ENCODE measurements at regions not wholly inside any gene's neighbourhood (a gene's known extent, or its start where the extent isn't known, plus 50 kb on each side); places are given as distances from the start of the nearest gene placed in this dataset.
A peak's percentile ranks its signal among the peaks of the same experiment; 100 is the strongest.

DNA sequence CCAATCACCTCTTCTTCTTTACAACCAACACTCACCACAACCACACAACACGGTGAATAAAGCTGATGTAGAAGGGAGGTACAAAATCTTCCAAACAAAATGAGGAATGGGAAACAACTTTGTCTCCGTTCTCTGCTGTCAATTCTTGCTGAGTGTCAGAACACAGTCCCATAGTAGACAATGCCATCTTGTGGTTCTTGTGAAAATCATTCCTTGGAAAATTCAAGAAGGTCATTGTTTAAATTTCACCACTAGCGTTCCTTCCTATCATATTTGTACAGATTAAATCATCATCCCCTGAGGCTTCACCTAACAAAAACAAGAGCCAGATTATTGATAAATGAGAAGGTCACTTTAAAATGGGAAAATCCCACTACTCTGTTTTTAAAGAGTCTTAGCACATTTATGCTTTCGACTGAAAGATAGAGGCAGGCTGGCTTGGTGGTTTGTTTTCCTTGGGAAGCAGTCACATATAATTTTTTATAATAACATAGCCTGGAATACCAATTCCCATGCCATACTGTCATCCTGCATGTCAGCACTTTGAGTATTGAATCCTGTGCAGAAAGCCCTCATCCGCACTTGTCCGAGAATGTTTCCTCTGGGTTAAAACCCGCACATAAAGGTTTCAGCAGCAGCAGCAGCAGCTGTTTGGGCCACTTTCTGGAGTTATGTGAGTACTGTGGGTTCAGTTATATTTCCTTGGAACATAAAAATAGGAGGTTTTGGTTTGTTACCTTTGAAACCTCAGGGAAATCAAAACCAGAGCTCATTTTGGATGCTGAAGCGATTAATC, 395.0 kb upstream of the SMARCA2 start:
- no peaks in the 10 kb centered on the region for H3K36me3 ChIP-seq (ENCODE audit: control insufficient read depth, insufficient read depth, low read length)
- H3K4me3 ChIP-seq (ENCODE audit: low read length) = no peak overlapping the region
- peaks cover 2% of the 10 kb centered on the region for H3K4me1 ChIP-seq (ENCODE audit: control insufficient read depth, insufficient read depth, low read length)
- peaks cover 5% of the 10 kb centered on the region for H3K9me3 ChIP-seq (replicated peaks; ENCODE audit: control insufficient read depth, low read depth, low read length)
- no peak overlapping the region for H3K27ac ChIP-seq (ENCODE audit: low read length)
- DNase-seq = peak; percentile 80
- H3K27me3 ChIP-seq (ENCODE audit: control insufficient read depth, insufficient read depth, low read length) = no peaks in the 10 kb centered on the region
- 94% methylated on average over 3 of the region's 8 CpGs for WGBS (ENCODE audit: insufficient coverage)

DNA sequence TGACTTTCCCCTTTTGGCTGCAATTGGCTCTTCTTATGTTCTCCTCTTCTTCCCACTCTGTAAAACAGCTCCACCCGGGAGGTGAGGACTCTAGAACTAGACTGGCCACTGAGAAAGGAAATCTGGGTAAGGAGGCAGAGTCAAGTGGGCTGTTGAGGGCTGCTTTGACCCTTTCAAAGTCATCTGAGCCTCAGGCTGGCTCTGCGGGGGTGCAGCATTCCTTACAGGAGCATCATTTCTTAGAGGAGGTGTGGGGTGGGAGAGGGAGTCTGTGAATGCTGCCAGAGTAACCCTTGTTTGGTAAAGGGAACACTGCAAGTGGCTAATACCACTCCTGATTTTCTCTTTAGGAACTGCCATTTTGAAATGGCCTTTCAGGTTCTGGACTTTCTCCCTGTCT, 377.7 kb upstream of the SMARCA2 start:
- no peaks in the 10 kb centered on the region for H3K4me1 ChIP-seq (ENCODE audit: control insufficient read depth, insufficient read depth, low read length)
- no peak overlapping the region for H3K27ac ChIP-seq (ENCODE audit: low read length)
- H3K4me3 ChIP-seq (ENCODE audit: low read length) = no peak overlapping the region
- H3K9me3 ChIP-seq (replicated peaks; ENCODE audit: control insufficient read depth, low read depth, low read length) = no peaks in the 10 kb centered on the region
- H3K27me3 ChIP-seq (ENCODE audit: control insufficient read depth, insufficient read depth, low read length) = no peaks in the 10 kb centered on the region
- DNase-seq = no peak
- 88% methylated on average over 1 of the region's 2 CpGs for WGBS (ENCODE audit: insufficient coverage)
- no peaks in the 10 kb centered on the region for H3K36me3 ChIP-seq (ENCODE audit: control insufficient read depth, insufficient read depth, low read length)

DNA sequence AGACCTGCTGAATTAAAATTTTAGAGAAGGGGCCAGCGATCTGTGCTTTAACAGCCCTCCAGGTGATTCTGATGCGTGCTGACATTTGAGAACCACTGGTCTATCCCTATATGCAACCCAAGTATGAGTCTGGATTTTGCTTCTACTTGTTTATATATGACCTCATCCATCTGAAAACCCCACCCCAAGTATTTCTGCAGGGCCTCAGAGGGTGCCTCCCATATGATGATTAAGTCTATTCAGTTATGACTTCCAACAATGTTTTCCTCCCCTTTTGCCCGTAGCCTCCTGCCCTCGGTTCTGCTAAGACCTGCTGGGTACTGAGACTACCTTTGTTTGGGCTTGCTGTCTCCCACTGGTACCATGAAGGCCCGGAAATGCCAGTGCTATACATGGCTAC, 376.0 kb upstream of the SMARCA2 start:
- WGBS (ENCODE audit: insufficient coverage) = 75% methylated on average over 4 of the region's 5 CpGs
- H3K9me3 ChIP-seq (replicated peaks; ENCODE audit: control insufficient read depth, low read depth, low read length) = no peaks in the 10 kb centered on the region
- H3K36me3 ChIP-seq (ENCODE audit: control insufficient read depth, insufficient read depth, low read length) = no peaks in the 10 kb centered on the region
- no peak for DNase-seq
- H3K4me3 ChIP-seq (ENCODE audit: low read length) = no peak overlapping the region
- no peaks in the 10 kb centered on the region for H3K27me3 ChIP-seq (ENCODE audit: control insufficient read depth, insufficient read depth, low read length)
- no peak overlapping the region for H3K27ac ChIP-seq (ENCODE audit: low read length)
- H3K4me1 ChIP-seq (ENCODE audit: control insufficient read depth, insufficient read depth, low read length) = no peaks in the 10 kb centered on the region

DNA sequence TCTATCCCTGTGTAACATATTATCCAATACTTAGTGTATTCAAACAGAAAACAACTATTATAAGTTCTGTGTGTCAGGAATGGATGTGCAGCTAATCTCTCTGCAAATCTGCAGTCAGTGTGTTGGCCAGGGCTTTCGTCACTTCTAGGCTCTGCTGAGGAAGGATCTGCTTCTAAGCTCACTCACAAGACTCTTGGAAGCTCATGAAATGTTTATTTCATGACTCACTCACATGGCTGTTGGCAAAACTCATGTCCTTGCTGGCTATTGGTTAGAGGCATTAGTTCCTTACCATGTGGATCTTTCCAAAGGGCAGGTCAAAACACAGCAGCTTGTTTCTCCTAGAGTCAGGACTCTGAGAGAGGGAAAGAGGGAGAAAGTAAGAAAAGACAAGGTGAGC, 367.4 kb upstream of the SMARCA2 start:
- Histone ChIP-seq H3K27ac (ENCODE audit: low read length) (no peak overlapping the region), H3K4me1 (ENCODE audit: control insufficient read depth, insufficient read depth, low read length) (no peaks in the 10 kb centered on the region), H3K4me3 (ENCODE audit: low read length) (no peak overlapping the region), H3K36me3 (ENCODE audit: control insufficient read depth, insufficient read depth, low read length) (no peaks in the 10 kb centered on the region), H3K9me3 (replicated peaks; ENCODE audit: control insufficient read depth, low read depth, low read length) (no peaks in the 10 kb centered on the region), H3K27me3 (ENCODE audit: control insufficient read depth, insufficient read depth, low read length) (no peaks in the 10 kb centered on the region)
- peak; percentile 70 for DNase-seq
- 29% methylated on average over 1 of the region's 1 CpG for WGBS (ENCODE audit: insufficient coverage)

DNA sequence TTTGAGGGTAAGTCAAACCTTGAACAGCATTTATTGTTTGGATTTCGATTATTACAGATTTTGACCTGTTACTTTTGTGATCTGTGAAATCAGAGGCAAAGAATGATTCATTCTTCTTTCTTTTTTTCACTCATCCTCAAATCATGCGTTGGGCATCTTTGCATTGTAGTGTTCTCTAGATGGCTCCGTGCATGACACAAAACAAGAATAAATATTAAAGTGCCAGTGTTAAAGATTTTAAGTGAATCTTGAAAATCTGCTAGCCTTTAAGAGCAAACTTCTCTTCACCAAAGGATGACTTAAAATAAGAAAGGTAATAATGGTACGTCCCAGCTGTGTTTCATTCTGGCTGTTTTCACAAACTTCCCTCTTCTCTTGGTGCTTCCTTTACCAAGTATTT, 361.9 kb upstream of the SMARCA2 start:
- H3K9me3 ChIP-seq (replicated peaks; ENCODE audit: control insufficient read depth, low read depth, low read length) = peaks cover 3% of the 10 kb centered on the region
- no peak for DNase-seq
- H3K4me1 ChIP-seq (ENCODE audit: control insufficient read depth, insufficient read depth, low read length) = no peaks in the 10 kb centered on the region
- H3K36me3 ChIP-seq (ENCODE audit: control insufficient read depth, insufficient read depth, low read length) = no peaks in the 10 kb centered on the region
- H3K4me3 ChIP-seq (ENCODE audit: low read length) = no peak overlapping the region
- no peaks in the 10 kb centered on the region for H3K27me3 ChIP-seq (ENCODE audit: control insufficient read depth, insufficient read depth, low read length)
- no CpG with 5 or more reads among the region's 4 CpGs for WGBS (ENCODE audit: insufficient coverage)
- H3K27ac ChIP-seq (ENCODE audit: low read length) = no peak overlapping the region

DNA sequence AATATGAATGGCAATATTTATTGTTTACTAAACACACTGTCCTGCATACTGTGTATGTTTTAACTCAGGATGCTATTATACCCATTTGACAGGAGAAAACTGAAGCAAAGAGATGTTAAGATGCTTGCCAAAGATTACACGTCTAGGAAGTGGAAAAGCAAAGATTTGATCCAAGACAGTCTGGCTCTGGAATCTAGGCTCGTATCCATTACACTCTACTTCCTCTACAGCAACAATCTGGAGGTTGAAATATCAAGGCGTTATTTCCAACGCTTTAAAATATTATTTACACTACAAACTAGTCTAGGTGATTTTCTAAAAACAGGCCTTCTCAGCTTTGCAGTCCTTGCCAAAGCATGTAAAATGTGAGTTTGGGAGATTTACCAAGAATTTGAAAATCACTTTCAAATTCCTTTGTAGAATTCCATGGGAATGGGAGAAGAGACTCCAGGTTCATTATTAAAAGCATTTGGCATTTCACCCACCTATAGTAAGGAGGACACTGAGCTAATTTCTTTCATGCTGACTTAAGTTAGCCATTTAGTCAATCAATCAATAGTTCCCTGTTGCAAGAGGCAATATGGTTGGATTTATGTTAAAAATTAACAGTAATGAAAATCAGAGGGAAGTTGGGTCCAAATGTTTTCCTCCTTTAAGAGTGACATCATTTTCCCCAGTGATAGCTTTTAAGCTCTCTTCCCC, 356.3 kb upstream of the SMARCA2 start:
- no peak overlapping the region for H3K4me3 ChIP-seq (ENCODE audit: low read length)
- WGBS (ENCODE audit: insufficient coverage) = 0% methylated on average over 1 of the region's 4 CpGs
- DNase-seq = peak; percentile 68
- H3K4me1 ChIP-seq (ENCODE audit: control insufficient read depth, insufficient read depth, low read length) = peaks cover 8% of the 10 kb centered on the region
- H3K36me3 ChIP-seq (ENCODE audit: control insufficient read depth, insufficient read depth, low read length) = no peaks in the 10 kb centered on the region
- peaks cover 3% of the 10 kb centered on the region for H3K9me3 ChIP-seq (replicated peaks; ENCODE audit: control insufficient read depth, low read depth, low read length)
- H3K27me3 ChIP-seq (ENCODE audit: control insufficient read depth, insufficient read depth, low read length) = no peaks in the 10 kb centered on the region
- peak overlapping the region; percentile 67 for H3K27ac ChIP-seq (ENCODE audit: low read length)

DNA sequence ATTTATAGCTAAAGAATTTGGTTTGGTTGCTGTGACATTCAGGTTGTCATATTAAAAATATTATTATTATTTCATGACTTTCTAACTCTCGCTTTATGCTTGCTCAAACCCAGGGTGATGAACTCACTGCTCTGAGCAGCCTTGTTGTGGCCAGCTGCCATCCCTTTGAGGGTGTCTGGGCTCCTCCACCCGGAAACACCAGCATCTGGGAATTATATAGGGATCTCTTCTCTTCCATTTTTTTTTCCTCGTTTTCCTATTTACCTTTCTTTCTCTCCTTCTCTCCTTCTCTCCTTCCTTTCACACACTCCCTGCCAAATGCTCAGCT, 355.8 kb upstream of the SMARCA2 start:
- no peaks in the 10 kb centered on the region for H3K27me3 ChIP-seq (ENCODE audit: control insufficient read depth, insufficient read depth, low read length)
- no peaks in the 10 kb centered on the region for H3K36me3 ChIP-seq (ENCODE audit: control insufficient read depth, insufficient read depth, low read length)
- peak overlapping the region; percentile 67 for H3K27ac ChIP-seq (ENCODE audit: low read length)
- peak; percentile 87 for DNase-seq
- H3K4me3 ChIP-seq (ENCODE audit: low read length) = no peak overlapping the region
- peaks cover 3% of the 10 kb centered on the region for H3K9me3 ChIP-seq (replicated peaks; ENCODE audit: control insufficient read depth, low read depth, low read length)
- 33% methylated on average over 2 of the region's 3 CpGs for WGBS (ENCODE audit: insufficient coverage)
- peaks cover 8% of the 10 kb centered on the region for H3K4me1 ChIP-seq (ENCODE audit: control insufficient read depth, insufficient read depth, low read length)

DNA sequence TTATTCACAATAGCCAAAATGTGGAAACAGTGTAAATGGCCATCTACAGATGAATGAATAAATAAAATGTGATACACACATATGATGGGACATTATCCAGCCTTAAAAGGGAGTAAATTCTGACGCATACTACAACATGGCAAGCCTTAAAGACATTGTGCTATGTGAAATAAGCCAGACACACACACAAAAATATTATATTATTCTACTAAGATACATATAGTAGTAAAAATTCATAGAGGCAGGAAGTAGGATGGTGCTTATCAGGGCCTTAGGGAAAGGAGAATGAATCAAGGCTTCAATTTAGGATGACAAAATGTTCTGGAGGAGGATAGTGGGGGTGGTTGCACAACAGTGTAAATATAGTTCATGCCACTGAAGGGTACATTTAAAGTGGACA, 346.7 kb upstream of the SMARCA2 start:
- no peak for DNase-seq
- Histone ChIP-seq H3K36me3 (ENCODE audit: control insufficient read depth, insufficient read depth, low read length) (no peaks in the 10 kb centered on the region), H3K27ac (ENCODE audit: low read length) (no peak overlapping the region), H3K4me3 (ENCODE audit: low read length) (no peak overlapping the region), H3K27me3 (ENCODE audit: control insufficient read depth, insufficient read depth, low read length) (no peaks in the 10 kb centered on the region), H3K4me1 (ENCODE audit: control insufficient read depth, insufficient read depth, low read length) (no peaks in the 10 kb centered on the region), H3K9me3 (replicated peaks; ENCODE audit: control insufficient read depth, low read depth, low read length) (peaks cover 2% of the 10 kb centered on the region)
- no CpG with 5 or more reads among the region's 1 CpG for WGBS (ENCODE audit: insufficient coverage)

DNA sequence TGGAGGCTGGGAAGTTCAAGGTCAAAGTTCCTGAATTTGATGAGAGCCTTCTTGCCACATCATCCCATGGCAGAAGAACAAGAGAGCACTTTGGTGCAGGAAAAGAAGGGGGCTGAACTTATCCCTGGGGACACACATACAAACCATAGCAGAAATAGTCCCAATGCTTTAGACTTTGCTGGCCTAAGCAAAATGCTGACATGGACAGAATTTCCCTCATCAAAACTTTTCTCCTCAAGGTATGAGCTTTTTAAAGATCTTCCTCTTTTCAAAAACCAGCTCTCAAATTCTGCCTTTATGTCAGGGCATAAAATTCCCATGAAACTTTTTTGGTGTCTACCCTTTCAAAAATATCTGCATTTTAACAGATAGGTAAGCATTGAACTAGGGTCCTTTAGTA, 341.8 kb upstream of the SMARCA2 start:
- H3K4me3 ChIP-seq (ENCODE audit: low read length) = no peak overlapping the region
- H3K36me3 ChIP-seq (ENCODE audit: control insufficient read depth, insufficient read depth, low read length) = no peaks in the 10 kb centered on the region
- H3K4me1 ChIP-seq (ENCODE audit: control insufficient read depth, insufficient read depth, low read length) = no peaks in the 10 kb centered on the region
- H3K27ac ChIP-seq (ENCODE audit: low read length) = no peak overlapping the region
- H3K27me3 ChIP-seq (ENCODE audit: control insufficient read depth, insufficient read depth, low read length) = no peaks in the 10 kb centered on the region
- DNase-seq = no peak
- H3K9me3 ChIP-seq (replicated peaks; ENCODE audit: control insufficient read depth, low read depth, low read length) = no peaks in the 10 kb centered on the region

DNA sequence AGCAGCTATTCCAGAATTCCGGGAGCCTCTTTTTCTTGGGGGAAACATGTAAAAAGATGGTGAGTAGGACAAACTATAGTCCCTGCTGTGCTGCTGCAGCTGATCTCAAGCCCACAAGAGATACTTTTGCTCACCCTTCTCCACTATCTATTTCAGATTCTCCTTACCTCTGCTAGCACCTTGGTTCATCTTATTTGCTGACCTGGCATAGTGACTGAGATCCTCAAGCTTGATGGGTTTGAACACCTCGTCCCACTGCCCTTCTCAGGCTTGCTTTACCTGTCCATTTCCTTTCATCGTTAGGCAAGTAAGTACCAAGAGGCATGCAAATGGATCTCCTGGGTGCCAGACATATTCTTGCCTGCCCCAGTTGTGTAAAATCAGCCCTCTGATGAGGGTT, 338.4 kb upstream of the SMARCA2 start:
- Histone ChIP-seq H3K36me3 (ENCODE audit: control insufficient read depth, insufficient read depth, low read length) (no peaks in the 10 kb centered on the region), H3K27ac (ENCODE audit: low read length) (no peak overlapping the region), H3K4me1 (ENCODE audit: control insufficient read depth, insufficient read depth, low read length) (no peaks in the 10 kb centered on the region), H3K4me3 (ENCODE audit: low read length) (no peak overlapping the region), H3K27me3 (ENCODE audit: control insufficient read depth, insufficient read depth, low read length) (no peaks in the 10 kb centered on the region), H3K9me3 (replicated peaks; ENCODE audit: control insufficient read depth, low read depth, low read length) (no peaks in the 10 kb centered on the region)
- no peak for DNase-seq
- 100% methylated on average over 2 of the region's 3 CpGs for WGBS (ENCODE audit: insufficient coverage)
